NB4 (cell line): ENCODE measurements at regions not wholly inside any gene's neighbourhood (a gene's known extent, or its start where the extent isn't known, plus 50 kb on each side); places are given as distances from the start of the nearest gene placed in this dataset.

Source experiments
- DNase-seq: peaks from one replicate; pipeline ENCODE4 v3.0.0; 2010; ENCODE audit warnings: low read depth
- H3K4me3 ChIP-seq: one replicate; pipeline ENCODE4 v1.5.1; 2011; ENCODE audit warnings: mild to moderate bottlenecking, low read depth, low read length, moderate library complexity
- CTCF ChIP-seq: IDR thresholded peaks from one replicate; pipeline ENCODE4 v1.5.1; 2012; ENCODE audit warnings: low read depth, low read length
- MYC ChIP-seq: IDR thresholded peaks from 2 replicates; pipeline ENCODE4 v1.6.1; 2011; ENCODE audit warnings: low read depth, low read length
- POLR2A ChIP-seq: IDR thresholded peaks from 2 replicates; pipeline ENCODE4 v1.6.1; 2011; ENCODE audit warnings: mild to moderate bottlenecking; ENCODE audit not compliant: insufficient read length; ENCODE audit errors: extremely low read depth
- TF ChIP-seq, protein P1 (sequence below): IDR thresholded peaks from 2 replicates; pipeline ENCODE4 v1.6.1; 2011; ENCODE audit warnings: low read depth, low read length

DNA sequence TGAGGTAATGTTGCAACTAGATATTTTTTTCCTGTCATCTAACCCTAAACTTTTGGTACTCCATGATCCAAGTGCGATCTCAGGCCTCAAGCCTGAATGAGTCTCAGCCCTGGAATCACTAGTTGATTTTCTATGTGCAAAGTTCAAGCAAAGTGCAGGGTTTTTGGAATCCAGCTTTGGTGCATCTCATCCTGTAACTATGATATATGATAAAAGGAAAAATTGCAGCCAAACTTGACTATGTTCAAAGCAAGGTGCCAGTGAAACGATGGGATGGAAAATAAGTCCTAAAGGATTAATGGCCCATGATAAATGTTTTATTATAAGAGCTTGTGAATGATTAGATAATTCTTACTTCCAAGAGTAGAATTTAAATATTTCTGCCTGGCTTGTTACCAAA, 78.9 kb upstream of the NT5C1B start:
- TF ChIP-seq CTCF (no peak), POLR2A (no peak), MYC (no peak)
- TF ChIP-seq, protein P1, sequence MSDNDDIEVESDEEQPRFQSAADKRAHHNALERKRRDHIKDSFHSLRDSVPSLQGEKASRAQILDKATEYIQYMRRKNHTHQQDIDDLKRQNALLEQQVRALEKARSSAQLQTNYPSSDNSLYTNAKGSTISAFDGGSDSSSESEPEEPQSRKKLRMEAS = no peak
- H3K4me3 ChIP-seq = no peak overlapping the region
- no peak for DNase-seq

- no peak for DNase-seq
- TF ChIP-seq, protein P1 = no peak
- TF ChIP-seq MYC (no peak), POLR2A (no peak), CTCF (no peak)
- no peak overlapping the region for H3K4me3 ChIP-seq
Measured at GRCh38 chr2:18664421-18664820, 75.1 kb upstream of the NT5C1B start.

- no peak overlapping the region for H3K4me3 ChIP-seq
- DNase-seq = no peak
- TF ChIP-seq CTCF (no peak), MYC (no peak), POLR2A (no peak)
- TF ChIP-seq, protein P1 = no peak
Measured at GRCh38 chr2:18663861-18664260, 74.5 kb upstream of the NT5C1B start.

DNA sequence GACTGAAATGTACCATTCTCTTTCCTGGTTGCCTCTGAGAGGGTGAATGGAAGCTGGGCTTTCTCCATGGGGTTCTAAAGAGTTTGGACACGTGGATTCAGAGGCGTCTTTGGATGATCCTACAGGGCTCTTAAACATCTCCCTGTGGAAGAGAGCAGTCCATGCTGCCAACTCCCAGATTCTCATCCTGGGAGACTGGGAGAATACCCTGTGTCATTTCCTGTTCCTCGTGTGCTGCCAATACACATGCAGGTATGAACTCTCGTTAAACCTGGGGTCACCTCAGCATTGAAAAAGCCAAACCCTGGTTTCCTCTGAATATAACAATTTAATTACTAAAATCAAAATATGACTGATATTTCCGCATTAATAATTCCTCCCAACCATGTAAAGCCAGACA, 73.3 kb upstream of the NT5C1B start:
- H3K4me3 ChIP-seq = no peak overlapping the region
- no peak for DNase-seq
- TF ChIP-seq, protein P1 = no peak
- no peak for TF ChIP-seq POLR2A
- TF ChIP-seq MYC = no peak
- no peak for TF ChIP-seq CTCF

- TF ChIP-seq MYC = no peak
- TF ChIP-seq POLR2A = no peak
- TF ChIP-seq, protein P1 = no peak
- no peak for TF ChIP-seq CTCF
- no peak overlapping the region for H3K4me3 ChIP-seq
- no peak for DNase-seq
Measured at GRCh38 chr2:18659915-18660314, 70.5 kb upstream of the NT5C1B start.

- TF ChIP-seq, protein P1 = no peak
- DNase-seq = no peak
- no peak overlapping the region for H3K4me3 ChIP-seq
Measured at GRCh38 chr2:18656048-18656447, 66.7 kb upstream of the NT5C1B start.
